ENCODE measurements at regions not wholly inside any gene's neighbourhood (a gene's known extent, or its start where the extent isn't known, plus 50 kb on each side); places are given as distances from the start of the nearest gene placed in this dataset.

GRCh38 chr12:46915836-46916235, 90.0 kb upstream of the SLC38A4 start:
- no peak for TF ChIP-seq CTCF (IDR thresholded peaks at IDR 0.05)
- TF ChIP-seq POLR2A (IDR thresholded peaks at IDR 0.05) = no peak

All from testis (tissue), 2 donors.